ENCODE measurements at regions not wholly inside any gene's neighbourhood (a gene's known extent, or its start where the extent isn't known, plus 50 kb on each side); places are given as distances from the start of the nearest gene placed in this dataset.

GRCh38 chr9:104276709-104277245 is 182.7 kb downstream of the SMC2 start:
- TF ChIP-seq CTCF (IDR thresholded peaks at IDR 0.05; ENCODE audit: control insufficient read depth, insufficient read depth, low read depth, low read length, missing control alignments) = no peak
- no peak overlapping the region for H3K4me3 ChIP-seq (ENCODE audit: control insufficient read depth, low read depth, low read length)
- no peak for DNase-seq (ENCODE audit: low read depth)

- DNase-seq (ENCODE audit: low read depth) = no peak
- no peak for TF ChIP-seq CTCF (IDR thresholded peaks at IDR 0.05; ENCODE audit: control insufficient read depth, insufficient read depth, low read depth, low read length, missing control alignments)
- H3K4me3 ChIP-seq (ENCODE audit: control insufficient read depth, low read depth, low read length) = no peak overlapping the region
Observed at GRCh38 chr9:104278929-104279496, 184.9 kb downstream of the SMC2 start.

- TF ChIP-seq CTCF (IDR thresholded peaks at IDR 0.05; ENCODE audit: control insufficient read depth, insufficient read depth, low read depth, low read length, missing control alignments) = no peak
- no peak for DNase-seq (ENCODE audit: low read depth)
- no peak overlapping the region for H3K4me3 ChIP-seq (ENCODE audit: control insufficient read depth, low read depth, low read length)
Observed at GRCh38 chr9:104279535-104280177, 185.5 kb downstream of the SMC2 start.

GRCh38 chr9:104280178-104280560 is 186.1 kb downstream of the SMC2 start:
- no peak for TF ChIP-seq CTCF (IDR thresholded peaks at IDR 0.05; ENCODE audit: control insufficient read depth, insufficient read depth, low read depth, low read length, missing control alignments)
- no peak for DNase-seq (ENCODE audit: low read depth)
- H3K4me3 ChIP-seq (ENCODE audit: control insufficient read depth, low read depth, low read length) = no peak overlapping the region

- H3K4me3 ChIP-seq (ENCODE audit: control insufficient read depth, low read depth, low read length) = no peak overlapping the region
- TF ChIP-seq CTCF (IDR thresholded peaks at IDR 0.05; ENCODE audit: control insufficient read depth, insufficient read depth, low read depth, low read length, missing control alignments) = no peak
- no peak for DNase-seq (ENCODE audit: low read depth)
Observed at GRCh38 chr9:104280711-104281110, 186.6 kb downstream of the SMC2 start.

GRCh38 chr9:104286187-104286586 is 192.1 kb downstream of the SMC2 start:
- no peak for TF ChIP-seq CTCF (IDR thresholded peaks at IDR 0.05; ENCODE audit: control insufficient read depth, insufficient read depth, low read depth, low read length, missing control alignments)
- DNase-seq (ENCODE audit: low read depth) = no peak
- H3K4me3 ChIP-seq (ENCODE audit: control insufficient read depth, low read depth, low read length) = no peak overlapping the region

Measured in AG09309 (cell line).